GM12874 (cell line): ENCODE measurements at regions not wholly inside any gene's neighbourhood (a gene's known extent, or its start where the extent isn't known, plus 50 kb on each side); places are given as distances from the start of the nearest gene placed in this dataset.

Experiments used
- TF ChIP-seq, protein P1 (sequence below): IDR thresholded peaks from 2 replicates; pipeline ENCODE4 v1.5.1; 2011; ENCODE audit warnings: low read depth, mild to moderate bottlenecking, control low read depth, low read length, moderate library complexity; ENCODE audit not compliant: insufficient read depth

- TF ChIP-seq, protein P1, sequence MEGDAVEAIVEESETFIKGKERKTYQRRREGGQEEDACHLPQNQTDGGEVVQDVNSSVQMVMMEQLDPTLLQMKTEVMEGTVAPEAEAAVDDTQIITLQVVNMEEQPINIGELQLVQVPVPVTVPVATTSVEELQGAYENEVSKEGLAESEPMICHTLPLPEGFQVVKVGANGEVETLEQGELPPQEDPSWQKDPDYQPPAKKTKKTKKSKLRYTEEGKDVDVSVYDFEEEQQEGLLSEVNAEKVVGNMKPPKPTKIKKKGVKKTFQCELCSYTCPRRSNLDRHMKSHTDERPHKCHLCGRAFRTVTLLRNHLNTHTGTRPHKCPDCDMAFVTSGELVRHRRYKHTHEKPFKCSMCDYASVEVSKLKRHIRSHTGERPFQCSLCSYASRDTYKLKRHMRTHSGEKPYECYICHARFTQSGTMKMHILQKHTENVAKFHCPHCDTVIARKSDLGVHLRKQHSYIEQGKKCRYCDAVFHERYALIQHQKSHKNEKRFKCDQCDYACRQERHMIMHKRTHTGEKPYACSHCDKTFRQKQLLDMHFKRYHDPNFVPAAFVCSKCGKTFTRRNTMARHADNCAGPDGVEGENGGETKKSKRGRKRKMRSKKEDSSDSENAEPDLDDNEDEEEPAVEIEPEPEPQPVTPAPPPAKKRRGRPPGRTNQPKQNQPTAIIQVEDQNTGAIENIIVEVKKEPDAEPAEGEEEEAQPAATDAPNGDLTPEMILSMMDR, result no peak
These were observed 51.6 kb upstream of the VRK1 start for GRCh38 chr14:96745500-96746051.

GRCh38 chr14:96746101-96746500 is 51.1 kb upstream of the VRK1 start:
- TF ChIP-seq, protein P1, result no peak

GRCh38 chr14:96747006-96747405 is 50.2 kb upstream of the VRK1 start:
- TF ChIP-seq, protein P1, result no peak
